ENCODE measurements at regions not wholly inside any gene's neighbourhood (a gene's known extent, or its start where the extent isn't known, plus 50 kb on each side); places are given as distances from the start of the nearest gene placed in this dataset.

GRCh38 chr7:22949221-22949620 lies 64.7 kb downstream of the HYCC1 start:
- Histone ChIP-seq H3K27me3 (no peaks in the 10 kb centered on the region), H3K9me3 (no peaks in the 10 kb centered on the region), H3K36me3 (peaks cover 7% of the 10 kb centered on the region), H3K4me1 (no peaks in the 10 kb centered on the region), H3K4me3 (no peak overlapping the region), H3K27ac (no peak overlapping the region)
- no peak for DNase-seq (ENCODE audit: low spot score)
- TF ChIP-seq CTCF (IDR thresholded peaks at IDR 0.05) = no peak

GRCh38 chr7:22948770-22949169 lies 65.2 kb downstream of the HYCC1 start:
- Histone ChIP-seq H3K4me3 (no peak overlapping the region), H3K27ac (no peak overlapping the region), H3K27me3 (no peaks in the 10 kb centered on the region), H3K36me3 (peaks cover 7% of the 10 kb centered on the region), H3K4me1 (no peaks in the 10 kb centered on the region), H3K9me3 (no peaks in the 10 kb centered on the region)
- no peak for DNase-seq (ENCODE audit: low spot score)
- no peak for TF ChIP-seq CTCF (IDR thresholded peaks at IDR 0.05)

- DNase-seq (ENCODE audit: low spot score) = no peak
- no peak overlapping the region for H3K4me3 ChIP-seq
- no peak overlapping the region for H3K27ac ChIP-seq
- no peak for TF ChIP-seq CTCF (IDR thresholded peaks at IDR 0.05)
- no peaks in the 10 kb centered on the region for H3K27me3 ChIP-seq
- H3K9me3 ChIP-seq = no peaks in the 10 kb centered on the region
- H3K4me1 ChIP-seq = no peaks in the 10 kb centered on the region
- H3K36me3 ChIP-seq = peaks cover 7% of the 10 kb centered on the region
These were observed 68.3 kb downstream of the HYCC1 start for GRCh38 chr7:22945584-22945983.

GRCh38 chr7:22944510-22944909 lies 69.4 kb downstream of the HYCC1 start:
- Histone ChIP-seq H3K9me3 (no peaks in the 10 kb centered on the region), H3K27me3 (no peaks in the 10 kb centered on the region), H3K4me3 (no peak overlapping the region), H3K4me1 (no peaks in the 10 kb centered on the region), H3K36me3 (peaks cover 7% of the 10 kb centered on the region), H3K27ac (no peak overlapping the region)
- no peak for TF ChIP-seq CTCF (IDR thresholded peaks at IDR 0.05)
- no peak for DNase-seq (ENCODE audit: low spot score)

- no peaks in the 10 kb centered on the region for H3K4me1 ChIP-seq
- H3K27ac ChIP-seq = no peak overlapping the region
- H3K4me3 ChIP-seq = no peak overlapping the region
- no peak for DNase-seq (ENCODE audit: low spot score)
- no peak for TF ChIP-seq CTCF (IDR thresholded peaks at IDR 0.05)
- no peaks in the 10 kb centered on the region for H3K27me3 ChIP-seq
- peaks cover 7% of the 10 kb centered on the region for H3K36me3 ChIP-seq
- no peaks in the 10 kb centered on the region for H3K9me3 ChIP-seq
These were observed 69.9 kb downstream of the HYCC1 start for GRCh38 chr7:22944022-22944421.

GRCh38 chr7:22942191-22942590 lies 71.7 kb downstream of the HYCC1 start:
- Histone ChIP-seq H3K27me3 (no peaks in the 10 kb centered on the region), H3K27ac (no peak overlapping the region), H3K4me3 (no peak overlapping the region), H3K4me1 (no peaks in the 10 kb centered on the region), H3K9me3 (no peaks in the 10 kb centered on the region), H3K36me3 (peaks cover 7% of the 10 kb centered on the region)
- no peak for DNase-seq (ENCODE audit: low spot score)
- TF ChIP-seq CTCF (IDR thresholded peaks at IDR 0.05) = no peak
